H9 (cell line): ENCODE measurements at regions not wholly inside any gene's neighbourhood (a gene's known extent, or its start where the extent isn't known, plus 50 kb on each side); places are given as distances from the start of the nearest gene placed in this dataset.

Experiments used
- DNase-seq: peaks from one replicate; pipeline ENCODE4 v3.0.0-alpha.2; 2017
- H2AFZ ChIP-seq: one replicate; pipeline ENCODE4 v1.6.1; 2013; ENCODE audit warnings: mild to moderate bottlenecking, low read length, control low read depth, moderate library complexity
- H2AK5ac ChIP-seq: 2 replicates; pipeline ENCODE4 v1.6.1; 2013; ENCODE audit warnings: low read length, control low read depth, mixed read lengths; ENCODE audit not compliant: insufficient read length
- H2BK120ac ChIP-seq: one replicate; pipeline ENCODE4 v1.6.1; 2013; ENCODE audit warnings: low read depth, mild to moderate bottlenecking, low read length, control low read depth, inconsistent platforms; ENCODE audit not compliant: poor library complexity, severe bottlenecking
- H2BK12ac ChIP-seq: 2 replicates; pipeline ENCODE4 v1.6.1; 2013; ENCODE audit warnings: low read length, control low read depth, mixed read lengths, low read depth; ENCODE audit not compliant: insufficient read length
- H2BK15ac ChIP-seq: 2 replicates; pipeline ENCODE4 v1.6.1; 2013; ENCODE audit warnings: low read depth, low read length, control low read depth
- H2BK20ac ChIP-seq: one replicate; pipeline ENCODE4 v1.6.1; 2013; ENCODE audit warnings: low read depth, mild to moderate bottlenecking, low read length, control low read depth, inconsistent platforms; ENCODE audit not compliant: poor library complexity, severe bottlenecking
- H2BK5ac ChIP-seq: 2 replicates; pipeline ENCODE4 v1.6.1; 2013; ENCODE audit warnings: low read length, control low read depth, mixed read lengths; ENCODE audit not compliant: insufficient read length
- H3K14ac ChIP-seq: 2 replicates; pipeline ENCODE4 v1.6.1; 2013; ENCODE audit warnings: low read length, control low read depth; ENCODE audit not compliant: insufficient read depth
- H3K18ac ChIP-seq: 2 replicates; pipeline ENCODE4 v1.6.1; 2013; ENCODE audit warnings: low read depth, mild to moderate bottlenecking, mixed read lengths, low read length, control low read depth; ENCODE audit not compliant: insufficient read length
- H3K23ac ChIP-seq: 2 replicates; pipeline ENCODE4 v1.6.1; 2013; ENCODE audit warnings: low read length, control low read depth, mixed read lengths, low read depth; ENCODE audit not compliant: insufficient read length
- H3K23me2 ChIP-seq: 2 replicates; pipeline ENCODE4 v1.6.1; 2013; ENCODE audit warnings: low read depth, mild to moderate bottlenecking, mixed read lengths, low read length, control low read depth; ENCODE audit not compliant: insufficient read length, poor library complexity, severe bottlenecking
- H3K27ac ChIP-seq: 2 replicates; pipeline ENCODE4 v1.5.1; 2013; ENCODE audit warnings: low read length, control low read depth, mixed read lengths, low read depth; ENCODE audit not compliant: insufficient read length
- H3K27me3 ChIP-seq: 2 replicates; pipeline ENCODE4 v1.6.1; 2013; ENCODE audit warnings: low read length, control low read depth, inconsistent platforms; ENCODE audit not compliant: insufficient read depth
- H3K4ac ChIP-seq: 2 replicates; pipeline ENCODE4 v1.6.1; 2013; ENCODE audit warnings: low read depth, mild to moderate bottlenecking, control low read depth, inconsistent platforms, low read length, moderate library complexity
- H3K4me1 ChIP-seq: 2 replicates; pipeline ENCODE4 v1.6.1; 2013; ENCODE audit warnings: low read length, control low read depth, inconsistent platforms; ENCODE audit not compliant: insufficient read depth
- H3K4me2 ChIP-seq: 2 replicates; pipeline ENCODE4 v1.6.1; 2013; ENCODE audit warnings: low read length, control low read depth, mixed read lengths; ENCODE audit not compliant: insufficient read length, insufficient read depth
- H3K56ac ChIP-seq: 2 replicates; pipeline ENCODE4 v1.6.1; 2013; ENCODE audit warnings: low read depth, mild to moderate bottlenecking, mixed read lengths, low read length, control low read depth; ENCODE audit not compliant: insufficient read length
- H3K79me1 ChIP-seq: 2 replicates; pipeline ENCODE4 v1.6.1; 2013; ENCODE audit warnings: low read depth, mild to moderate bottlenecking, moderate library complexity, low read length, control low read depth, inconsistent platforms; ENCODE audit not compliant: insufficient read depth, poor library complexity, severe bottlenecking
- H3K79me2 ChIP-seq: 2 replicates; pipeline ENCODE4 v1.6.1; 2013; ENCODE audit warnings: low read length, control low read depth, inconsistent platforms; ENCODE audit not compliant: insufficient read depth
- H3K9ac ChIP-seq: 2 replicates; pipeline ENCODE4 v1.6.1; 2013; ENCODE audit warnings: low read length, control low read depth, mixed read lengths; ENCODE audit not compliant: insufficient read length; ENCODE audit errors: extremely low read depth
- H3K9me3 ChIP-seq: one replicate; pipeline ENCODE4 v1.6.1; 2013; ENCODE audit warnings: low read depth, low read length, inconsistent platforms; ENCODE audit not compliant: control insufficient read depth
- H3T11ph ChIP-seq: one replicate; pipeline ENCODE4 v1.6.1; 2013; ENCODE audit warnings: mild to moderate bottlenecking, low read length, control low read depth, inconsistent platforms
- H4K20me1 ChIP-seq: one replicate; pipeline ENCODE4 v1.6.1; 2013; ENCODE audit not compliant: control insufficient read depth, insufficient read length, insufficient read depth
- H4K5ac ChIP-seq: 2 replicates; pipeline ENCODE4 v1.6.1; 2013; ENCODE audit warnings: low read depth, mild to moderate bottlenecking, mixed read lengths, low read length, control low read depth; ENCODE audit not compliant: insufficient read length
- H4K8ac ChIP-seq: replicated peaks from 2 replicates; pipeline ENCODE4 v1.6.1; 2013; ENCODE audit warnings: low read length, control low read depth, mixed read lengths, low read depth; ENCODE audit not compliant: insufficient read length
- H4K91ac ChIP-seq: 2 replicates; pipeline ENCODE4 v1.6.1; 2013; ENCODE audit warnings: low read depth, mild to moderate bottlenecking, moderate library complexity, mixed read lengths, low read length, control low read depth; ENCODE audit not compliant: insufficient read length
- H3K27ac Mint-ChIP-seq, 3 experiments: 2 replicates in 2 of 3; 3 replicates in 1 of 3; pipeline ENCODE4 v1.8.0; 2020 to 2021; ENCODE audit warnings: mixed read lengths in 3 of 3, mild to moderate bottlenecking in 1 of 3, moderate library complexity in 1 of 3
- H3K27me3 Mint-ChIP-seq: 2 replicates; pipeline ENCODE4 v1.8.0; 2021; ENCODE audit warnings: low read depth, mild to moderate bottlenecking, moderate library complexity, mixed read lengths
- H3K36me3 Mint-ChIP-seq, 3 experiments: 2 replicates in 2 of 3; 3 replicates in 1 of 3; pipeline ENCODE4 v1.8.0; 2020 to 2021; ENCODE audit warnings: low read depth in 3 of 3, mixed read lengths in 3 of 3; ENCODE audit not compliant: insufficient read depth in 1 of 3
- H3K4me1 Mint-ChIP-seq, 2 experiments: 2 replicates each; pipeline ENCODE4 v1.8.0; 2020; ENCODE audit warnings: mixed read lengths in 2 of 2
- H3K4me3 Mint-ChIP-seq, 2 experiments: 2 replicates in 1 of 2; 3 replicates in 1 of 2; pipeline ENCODE4 v1.8.0; 2020 to 2021; ENCODE audit warnings: mild to moderate bottlenecking in 2 of 2, mixed read lengths in 2 of 2, moderate library complexity in 1 of 2
- H3K9me3 Mint-ChIP-seq, 2 experiments: 2 replicates in 1 of 2; 3 replicates in 1 of 2; pipeline ENCODE4 v1.8.0; 2020; ENCODE audit warnings: mild to moderate bottlenecking in 2 of 2, mixed read lengths in 2 of 2, moderate library complexity in 1 of 2
- CTCF ChIP-seq: fragments of 200-600 bp; sonication (generic); conservative IDR thresholded peaks from 3 replicates; pipeline ENCODE4 v1.8.0; 2021; ENCODE audit warnings: antibody characterized with exemption, mild to moderate bottlenecking
- WGBS: extraction: QIAGEN DNeasy Blood & Tissue Kit; methylation state at CpG from one replicate; pipeline ENCODE4 v1.1.7; 2013; ENCODE audit warnings: missing lambda C conversion rate, low lambda C conversion rate, mixed read lengths; ENCODE audit not compliant: insufficient read length; ENCODE audit errors: extremely low coverage; 5-methylcytosine and 5-hydroxymethylcytosine counted together

GRCh38 chr7:46033592-46033991 is 112.5 kb upstream of the IGFBP3 start:
- Histone ChIP-seq H3K27me3 (no peaks in the 10 kb centered on the region), H2BK5ac (no peak overlapping the region), H4K8ac (no peak overlapping the region), H3K14ac (no peak overlapping the region), H2BK12ac (no peak overlapping the region), H3T11ph (no peak overlapping the region), H3K79me1 (no peaks in the 10 kb centered on the region), H3K18ac (no peak overlapping the region), H3K27ac (no peak overlapping the region), H3K56ac (no peak overlapping the region), H3K4me2 (no peak overlapping the region), H3K9me3 (no peaks in the 10 kb centered on the region), H4K20me1 (no peaks in the 10 kb centered on the region), H2BK120ac (no peak overlapping the region), H3K79me2 (no peaks in the 10 kb centered on the region), H3K23me2 (no peaks in the 10 kb centered on the region), H2BK15ac (no peak overlapping the region), H3K9ac (no peak overlapping the region), H3K23ac (no peak overlapping the region), H2BK20ac (no peak overlapping the region), H4K91ac (no peak overlapping the region), H3K4me1 (no peaks in the 10 kb centered on the region), H4K5ac (no peak overlapping the region), H2AFZ (no peak overlapping the region), H3K4ac (no peak overlapping the region), H2AK5ac (no peak overlapping the region)
- DNase-seq = no peak
- no CpG with 5 or more reads among the region's 6 CpGs for WGBS
- H3K4me3 Mint-ChIP-seq = no peak overlapping the region
- H3K27me3 Mint-ChIP-seq = no peaks in the 10 kb centered on the region
- peaks cover 7 to 15% (median 13%) of the 10 kb centered on the region in 3 experiments; a peak in 6 of 7 replicates for H3K36me3 Mint-ChIP-seq
- no peak overlapping the region for H3K27ac Mint-ChIP-seq
- no peak for TF ChIP-seq CTCF
- peaks cover 9 to 20% of the 10 kb centered on the region in 2 experiments; a peak in 4 of 5 replicates for H3K9me3 Mint-ChIP-seq
- H3K4me1 Mint-ChIP-seq = peaks cover 10 to 13% of the 10 kb centered on the region in 2 experiments; a peak in 3 of 4 replicates
